Neural crest cell (in vitro differentiated cells): ENCODE measurements at regions not wholly inside any gene's neighbourhood (a gene's known extent, or its start where the extent isn't known, plus 50 kb on each side); places are given as distances from the start of the nearest gene placed in this dataset.

Source experiments
- DNase-seq: peaks from one replicate; pipeline ENCODE4 v3.0.0; 2021; ENCODE audit warnings: low read depth, mixed read lengths, low spot score
- H3K27ac Mint-ChIP-seq: one replicate; pipeline ENCODE4 v1.8.0; 2021; ENCODE audit warnings: mild to moderate bottlenecking, mixed read lengths; ENCODE audit not compliant: unreplicated experiment
- H3K27me3 Mint-ChIP-seq: 2 replicates; pipeline ENCODE4 v1.8.0; 2021; ENCODE audit warnings: low read depth, mild to moderate bottlenecking, mixed read lengths
- H3K36me3 Mint-ChIP-seq: 2 replicates; pipeline ENCODE4 v1.8.0; 2021; ENCODE audit warnings: low read depth, mild to moderate bottlenecking, mixed read lengths
- H3K4me1 Mint-ChIP-seq: 2 replicates; pipeline ENCODE4 v1.8.0; 2021; ENCODE audit warnings: mixed read lengths
- H3K4me3 Mint-ChIP-seq: one replicate; pipeline ENCODE4 v1.8.0; 2021; ENCODE audit warnings: mild to moderate bottlenecking, mixed read lengths
- H3K9me3 Mint-ChIP-seq: 2 replicates; pipeline ENCODE4 v1.8.0; 2021; ENCODE audit warnings: mixed read lengths
- TF ChIP-seq, protein P1 (sequence below): fragments of 200-600 bp; sonication (generic); conservative IDR thresholded peaks from 2 replicates; pipeline ENCODE4 v1.5.0; 2021; ENCODE audit warnings: antibody characterized with exemption, mild to moderate bottlenecking

- no peak for DNase-seq
- no peaks in the 10 kb centered on the region for H3K4me1 Mint-ChIP-seq
- H3K9me3 Mint-ChIP-seq: peaks cover 3% of the 10 kb centered on the region
- H3K36me3 Mint-ChIP-seq: no peaks in the 10 kb centered on the region
- H3K27ac Mint-ChIP-seq: no peak overlapping the region
- TF ChIP-seq, protein P1, sequence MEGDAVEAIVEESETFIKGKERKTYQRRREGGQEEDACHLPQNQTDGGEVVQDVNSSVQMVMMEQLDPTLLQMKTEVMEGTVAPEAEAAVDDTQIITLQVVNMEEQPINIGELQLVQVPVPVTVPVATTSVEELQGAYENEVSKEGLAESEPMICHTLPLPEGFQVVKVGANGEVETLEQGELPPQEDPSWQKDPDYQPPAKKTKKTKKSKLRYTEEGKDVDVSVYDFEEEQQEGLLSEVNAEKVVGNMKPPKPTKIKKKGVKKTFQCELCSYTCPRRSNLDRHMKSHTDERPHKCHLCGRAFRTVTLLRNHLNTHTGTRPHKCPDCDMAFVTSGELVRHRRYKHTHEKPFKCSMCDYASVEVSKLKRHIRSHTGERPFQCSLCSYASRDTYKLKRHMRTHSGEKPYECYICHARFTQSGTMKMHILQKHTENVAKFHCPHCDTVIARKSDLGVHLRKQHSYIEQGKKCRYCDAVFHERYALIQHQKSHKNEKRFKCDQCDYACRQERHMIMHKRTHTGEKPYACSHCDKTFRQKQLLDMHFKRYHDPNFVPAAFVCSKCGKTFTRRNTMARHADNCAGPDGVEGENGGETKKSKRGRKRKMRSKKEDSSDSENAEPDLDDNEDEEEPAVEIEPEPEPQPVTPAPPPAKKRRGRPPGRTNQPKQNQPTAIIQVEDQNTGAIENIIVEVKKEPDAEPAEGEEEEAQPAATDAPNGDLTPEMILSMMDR: no peak
- H3K27me3 Mint-ChIP-seq: no peaks in the 10 kb centered on the region
- H3K4me3 Mint-ChIP-seq: no peak overlapping the region
Observed at GRCh38 chr12:126051611-126052107, 986.4 kb downstream of the AACS start.

- H3K4me3 Mint-ChIP-seq: no peak overlapping the region
- H3K9me3 Mint-ChIP-seq: no peaks in the 10 kb centered on the region
- no peaks in the 10 kb centered on the region for H3K27me3 Mint-ChIP-seq
- H3K27ac Mint-ChIP-seq: no peak overlapping the region
- no peak for DNase-seq
- TF ChIP-seq, protein P1: no peak
- no peaks in the 10 kb centered on the region for H3K36me3 Mint-ChIP-seq
- H3K4me1 Mint-ChIP-seq: no peaks in the 10 kb centered on the region
Observed at GRCh38 chr12:126055521-126055920, 990.3 kb downstream of the AACS start.

GRCh38 chr12:126061777-126062176 is 996.5 kb downstream of the AACS start:
- H3K9me3 Mint-ChIP-seq: peaks cover 5% of the 10 kb centered on the region
- no peak for DNase-seq
- no peak overlapping the region for H3K27ac Mint-ChIP-seq
- peaks cover 7% of the 10 kb centered on the region for H3K27me3 Mint-ChIP-seq
- TF ChIP-seq, protein P1: no peak
- H3K4me3 Mint-ChIP-seq: no peak overlapping the region
- H3K4me1 Mint-ChIP-seq: no peaks in the 10 kb centered on the region
- H3K36me3 Mint-ChIP-seq: no peaks in the 10 kb centered on the region

GRCh38 chr12:126064028-126064427 is 998.8 kb downstream of the AACS start:
- Mint-ChIP-seq H3K4me1 (no peaks in the 10 kb centered on the region), H3K9me3 (peaks cover 7% of the 10 kb centered on the region), H3K36me3 (no peaks in the 10 kb centered on the region), H3K4me3 (no peak overlapping the region), H3K27me3 (peaks cover 7% of the 10 kb centered on the region), H3K27ac (no peak overlapping the region)
- no peak for DNase-seq
- TF ChIP-seq, protein P1: no peak

DNA sequence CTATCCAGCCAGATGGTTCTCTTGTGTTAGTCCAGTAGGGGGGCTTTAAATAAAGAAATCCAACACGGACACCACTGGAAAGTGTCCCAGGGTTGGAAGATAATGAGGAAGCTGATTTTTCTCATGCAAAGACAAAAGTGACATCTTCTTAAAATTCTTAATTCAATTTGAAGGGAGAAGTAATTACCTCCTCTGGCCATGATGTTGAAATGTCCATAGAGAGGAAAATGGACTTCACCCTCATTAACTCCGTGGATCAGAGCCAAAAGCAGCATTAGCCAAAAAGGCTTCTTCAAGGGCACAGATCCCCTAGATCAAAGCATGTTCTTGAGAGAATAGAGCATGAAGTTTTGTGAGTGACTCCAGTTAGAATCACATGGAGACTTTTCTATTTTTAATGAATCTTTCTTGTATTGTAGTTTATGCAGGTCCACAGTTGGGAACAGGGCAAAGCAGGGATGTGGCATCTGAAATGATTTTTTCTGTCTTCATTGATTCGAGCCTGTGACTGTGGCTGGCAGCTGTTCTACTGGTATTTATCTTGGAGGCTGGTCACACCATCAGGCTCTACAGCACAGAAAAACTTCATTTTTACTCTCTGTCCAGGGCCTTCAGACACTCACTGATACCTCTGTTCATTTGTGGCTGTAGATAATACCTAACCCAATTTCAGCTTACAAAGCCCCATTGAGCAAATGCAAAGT is 1002.5 kb downstream of the AACS start:
- Mint-ChIP-seq H3K36me3 (peaks cover 20% of the 10 kb centered on the region), H3K27ac (no peak overlapping the region), H3K9me3 (peaks cover 26% of the 10 kb centered on the region), H3K27me3 (peaks cover 9% of the 10 kb centered on the region), H3K4me3 (no peak overlapping the region), H3K4me1 (no peaks in the 10 kb centered on the region)
- TF ChIP-seq, protein P1: no peak
- DNase-seq: no peak
